OCI-LY1 (cell line): ENCODE measurements at regions not wholly inside any gene's neighbourhood (a gene's known extent, or its start where the extent isn't known, plus 50 kb on each side); places are given as distances from the start of the nearest gene placed in this dataset.
A peak's percentile ranks its signal among the peaks of the same experiment; 100 is the strongest.

Experiments
- H2AFZ ChIP-seq: fragments of 200-600 bp; sonication (generic), shearing (Covaris generic); 2 replicates; pipeline ENCODE4 v1.6.0; 2014; ENCODE audit warnings: antibody characterized with exemption, mild to moderate bottlenecking, low read length
- H3F3A ChIP-seq: fragments of 200-600 bp; sonication (generic), shearing (Covaris generic); 2 replicates; pipeline ENCODE4 v1.6.0; 2014; ENCODE audit warnings: mild to moderate bottlenecking, antibody characterized with exemption, low read length, moderate library complexity; ENCODE audit not compliant: insufficient read depth
- H3K27ac ChIP-seq: fragments of 200-600 bp; sonication (generic); 2 replicates; pipeline ENCODE4 v1.5.1; 2014; ENCODE audit warnings: low read length, mixed run types, mild to moderate bottlenecking, low read depth; ENCODE audit not compliant: poor library complexity, severe bottlenecking
- H3K27me3 ChIP-seq: fragments of 200-600 bp; sonication (generic); 2 replicates; pipeline ENCODE4 v1.6.0; 2014; ENCODE audit warnings: antibody characterized with exemption, mild to moderate bottlenecking, low read length, moderate library complexity; ENCODE audit not compliant: insufficient read depth
- H3K36me3 ChIP-seq: fragments of 200-600 bp; sonication (generic); 2 replicates; pipeline ENCODE4 v1.6.1; 2014; ENCODE audit warnings: mild to moderate bottlenecking, antibody characterized with exemption, low read length, moderate library complexity, mixed read lengths; ENCODE audit not compliant: insufficient read depth
- H3K4me1 ChIP-seq: fragments of 200-600 bp; sonication (generic); 2 replicates; pipeline ENCODE4 v1.5.1; 2014; ENCODE audit warnings: mild to moderate bottlenecking, low read length, moderate library complexity; ENCODE audit not compliant: insufficient read depth, severe bottlenecking
- H3K4me2 ChIP-seq: fragments of 200-600 bp; sonication (generic), shearing (Covaris generic); 2 replicates; pipeline ENCODE4 v1.6.1; 2014; ENCODE audit warnings: low read length
- H3K4me3 ChIP-seq: fragments of 200-600 bp; sonication (generic); 2 replicates; pipeline ENCODE4 v1.5.1; 2014; ENCODE audit warnings: low read length, low read depth, mild to moderate bottlenecking, mixed read lengths; ENCODE audit not compliant: poor library complexity, severe bottlenecking
- H3K79me2 ChIP-seq: fragments of 200-600 bp; shearing (Covaris generic); 2 replicates; pipeline ENCODE4 v1.6.1; 2016; ENCODE audit warnings: mixed run types, low read length, mixed read lengths; ENCODE audit not compliant: insufficient read depth
- H3K9ac ChIP-seq: fragments of 200-600 bp; sonication (generic), shearing (Covaris generic); 2 replicates; pipeline ENCODE4 v1.6.1; 2014; ENCODE audit warnings: mild to moderate bottlenecking, low read length, mixed read lengths
- H3K9me2 ChIP-seq: fragments of 200-600 bp; sonication (generic), shearing (Covaris generic); 2 replicates; pipeline ENCODE4 v1.6.1; 2014; ENCODE audit warnings: low read depth, mild to moderate bottlenecking, low read length, mixed read lengths
- H3K9me3 ChIP-seq: fragments of 200-600 bp; shearing (Covaris generic); 2 replicates; pipeline ENCODE4 v1.6.1; 2014; ENCODE audit warnings: low read length, mixed read lengths
- H4K20me1 ChIP-seq: fragments of 200-600 bp; sonication (generic), shearing (Covaris generic); 2 replicates; pipeline ENCODE4 v1.6.0; 2016; ENCODE audit warnings: mild to moderate bottlenecking, low read length; ENCODE audit not compliant: insufficient read depth
- EZH2 ChIP-seq: fragments of 200-600 bp; sonication (generic), shearing (Covaris generic); IDR thresholded peaks from 2 replicates; pipeline ENCODE4 v1.8.0; 2017; ENCODE audit warnings: borderline replicate concordance, mixed run types, mild to moderate bottlenecking, antibody characterized with exemption, low read length, moderate library complexity, mixed read lengths
- TF ChIP-seq, protein P1 (sequence below): fragments of 200-600 bp; sonication (generic), shearing (Covaris generic); IDR thresholded peaks from 2 replicates; pipeline ENCODE4 v1.5.1; 2017; ENCODE audit warnings: mild to moderate bottlenecking, antibody characterized with exemption, low read length, moderate library complexity, mixed read lengths

DNA sequence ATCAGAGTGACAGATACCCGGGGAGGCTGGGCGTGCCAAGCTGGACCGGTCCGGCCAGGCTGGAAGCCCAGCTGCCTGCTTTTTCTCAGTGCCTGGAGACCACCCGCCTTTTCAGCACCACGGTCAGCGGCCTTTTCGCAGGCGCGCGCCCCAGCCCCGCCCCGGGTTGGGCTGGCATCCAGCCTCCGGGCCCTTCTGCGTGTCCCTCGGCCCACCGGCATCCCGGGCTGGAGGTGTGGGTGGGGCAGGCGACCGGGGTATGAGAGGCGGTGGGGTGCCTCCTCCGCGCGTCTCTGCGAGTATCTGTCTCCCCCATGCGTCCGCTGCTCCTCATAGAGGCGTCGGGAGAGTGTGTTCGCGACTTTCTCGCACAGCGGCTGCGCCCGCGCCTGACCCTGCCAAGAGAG is 102.5 kb downstream of the MRM1 start:
- no peaks in the 10 kb centered on the region for H3K27me3 ChIP-seq
- no peaks in the 10 kb centered on the region for H3K9me2 ChIP-seq
- no peaks in the 10 kb centered on the region for H3F3A ChIP-seq
- H3K4me2 ChIP-seq: no peak overlapping the region
- no peak overlapping the region for H2AFZ ChIP-seq
- H3K79me2 ChIP-seq: no peaks in the 10 kb centered on the region
- H3K36me3 ChIP-seq: no peaks in the 10 kb centered on the region
- H3K4me3 ChIP-seq: no peak overlapping the region
- H3K9me3 ChIP-seq: no peaks in the 10 kb centered on the region
- H4K20me1 ChIP-seq: no peaks in the 10 kb centered on the region
- H3K9ac ChIP-seq: no peak overlapping the region
- H3K27ac ChIP-seq: no peak overlapping the region
- no peaks in the 10 kb centered on the region for H3K4me1 ChIP-seq
- TF ChIP-seq EZH2: no peak
- TF ChIP-seq, protein P1, sequence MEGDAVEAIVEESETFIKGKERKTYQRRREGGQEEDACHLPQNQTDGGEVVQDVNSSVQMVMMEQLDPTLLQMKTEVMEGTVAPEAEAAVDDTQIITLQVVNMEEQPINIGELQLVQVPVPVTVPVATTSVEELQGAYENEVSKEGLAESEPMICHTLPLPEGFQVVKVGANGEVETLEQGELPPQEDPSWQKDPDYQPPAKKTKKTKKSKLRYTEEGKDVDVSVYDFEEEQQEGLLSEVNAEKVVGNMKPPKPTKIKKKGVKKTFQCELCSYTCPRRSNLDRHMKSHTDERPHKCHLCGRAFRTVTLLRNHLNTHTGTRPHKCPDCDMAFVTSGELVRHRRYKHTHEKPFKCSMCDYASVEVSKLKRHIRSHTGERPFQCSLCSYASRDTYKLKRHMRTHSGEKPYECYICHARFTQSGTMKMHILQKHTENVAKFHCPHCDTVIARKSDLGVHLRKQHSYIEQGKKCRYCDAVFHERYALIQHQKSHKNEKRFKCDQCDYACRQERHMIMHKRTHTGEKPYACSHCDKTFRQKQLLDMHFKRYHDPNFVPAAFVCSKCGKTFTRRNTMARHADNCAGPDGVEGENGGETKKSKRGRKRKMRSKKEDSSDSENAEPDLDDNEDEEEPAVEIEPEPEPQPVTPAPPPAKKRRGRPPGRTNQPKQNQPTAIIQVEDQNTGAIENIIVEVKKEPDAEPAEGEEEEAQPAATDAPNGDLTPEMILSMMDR: no peak

DNA sequence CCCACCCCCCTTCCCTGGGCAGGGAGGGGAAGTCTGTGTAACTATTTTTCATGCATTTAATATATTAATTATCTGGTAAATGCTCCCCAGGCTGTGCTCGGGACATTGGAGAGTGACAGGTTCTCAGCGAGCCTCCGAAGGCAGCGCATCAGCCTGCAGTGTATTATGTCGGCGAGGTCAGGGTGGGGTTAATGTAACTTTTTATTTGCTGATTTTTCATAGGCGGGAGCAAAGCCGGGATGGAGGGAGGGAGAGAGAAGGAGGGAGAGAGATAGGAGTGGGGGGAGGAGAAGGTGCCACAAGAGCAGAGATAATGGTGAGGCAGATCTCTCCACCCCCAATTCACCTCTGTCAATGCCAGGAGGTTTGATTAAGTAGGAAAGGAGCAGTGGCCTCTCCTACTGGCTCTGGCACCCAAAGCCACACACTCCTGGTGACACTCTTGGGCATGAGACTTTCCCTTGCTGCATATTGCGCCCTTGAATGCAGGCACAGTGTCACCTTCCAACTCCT is 104.0 kb downstream of the MRM1 start:
- Histone ChIP-seq H3K4me1 (no peaks in the 10 kb centered on the region), H3K9ac (no peak overlapping the region), H3K4me2 (no peak overlapping the region), H3F3A (no peaks in the 10 kb centered on the region), H3K36me3 (no peaks in the 10 kb centered on the region), H2AFZ (no peak overlapping the region), H3K9me2 (no peaks in the 10 kb centered on the region), H4K20me1 (no peaks in the 10 kb centered on the region), H3K4me3 (no peak overlapping the region), H3K27me3 (no peaks in the 10 kb centered on the region), H3K27ac (no peak overlapping the region), H3K9me3 (no peaks in the 10 kb centered on the region), H3K79me2 (no peaks in the 10 kb centered on the region)
- no peak for TF ChIP-seq EZH2
- TF ChIP-seq, protein P1: no peak

DNA sequence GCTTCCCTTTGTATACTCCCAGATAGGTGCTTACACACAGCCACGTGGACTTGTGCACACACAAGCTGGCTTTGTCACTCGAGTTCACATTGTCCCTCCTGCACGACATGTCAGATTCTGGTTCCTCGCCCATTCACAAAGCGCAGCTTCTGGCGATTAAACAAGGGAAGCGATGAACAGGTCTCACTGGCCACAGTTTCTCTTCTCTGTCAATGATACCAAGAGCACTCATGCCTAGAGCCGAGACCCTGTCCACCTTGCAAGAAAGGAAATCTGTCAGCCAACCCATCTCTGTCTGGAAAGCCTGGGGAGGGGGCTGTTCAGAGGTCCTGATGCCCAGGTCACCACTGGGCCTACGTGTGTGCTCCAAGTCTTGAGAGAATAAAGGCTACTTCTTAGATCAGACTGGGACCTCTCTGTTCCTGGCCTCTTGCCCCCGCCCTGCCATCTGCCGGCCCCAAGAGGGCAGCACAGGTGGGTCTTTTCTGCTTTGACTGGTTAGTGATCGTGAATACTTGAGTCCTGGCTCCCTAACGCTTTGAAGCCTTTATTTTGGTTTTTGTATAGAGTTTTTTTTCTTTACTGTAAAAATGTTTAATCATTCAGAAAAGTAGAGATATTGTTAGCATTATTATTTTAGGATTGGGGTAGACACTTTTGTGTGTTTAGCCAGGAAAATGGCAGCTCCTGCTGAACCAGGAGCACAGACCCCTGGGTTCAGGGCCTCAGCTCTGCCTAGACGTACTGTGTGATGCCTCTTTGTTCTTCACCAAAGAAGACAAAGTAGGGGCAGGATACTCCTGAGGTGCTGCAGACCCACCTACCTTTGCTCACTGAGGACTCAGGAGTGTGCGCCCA is 104.7 kb downstream of the MRM1 start:
- no peaks in the 10 kb centered on the region for H3K79me2 ChIP-seq
- no peaks in the 10 kb centered on the region for H3K27me3 ChIP-seq
- H3K9me2 ChIP-seq: no peaks in the 10 kb centered on the region
- no peak overlapping the region for H3K9ac ChIP-seq
- TF ChIP-seq EZH2: no peak
- TF ChIP-seq, protein P1: peak; percentile 74
- no peak overlapping the region for H2AFZ ChIP-seq
- no peak overlapping the region for H3K4me3 ChIP-seq
- H3K9me3 ChIP-seq: no peaks in the 10 kb centered on the region
- no peak overlapping the region for H3K27ac ChIP-seq
- H3F3A ChIP-seq: no peaks in the 10 kb centered on the region
- no peaks in the 10 kb centered on the region for H3K36me3 ChIP-seq
- H4K20me1 ChIP-seq: no peaks in the 10 kb centered on the region
- H3K4me2 ChIP-seq: no peak overlapping the region
- H3K4me1 ChIP-seq: no peaks in the 10 kb centered on the region
